Gastrocnemius medialis (tissue), 4 donors: ENCODE measurements at regions not wholly inside any gene's neighbourhood (a gene's known extent, or its start where the extent isn't known, plus 50 kb on each side); places are given as distances from the start of the nearest gene placed in this dataset.

Source experiments
- ATAC-seq, 2 donors: fragments of 150-250 bp; one replicate each; pipeline ENCODE4 v1.9.1; 2016
- DNase-seq, 2 donors: peaks; one replicate each; pipeline ENCODE4 v3.0.0-alpha.2; 2019
- H3K27ac ChIP-seq, 4 donors: fragments of 200-600 bp; sonication (generic); 1 replicate in 1 of 4; 2 replicates in 3 of 4; pipeline ENCODE4 v1.5.1; 2016 to 2018; ENCODE audit warnings: mild to moderate bottlenecking in 2 of 4, moderate library complexity in 1 of 4
- H3K27me3 ChIP-seq, 3 donors: fragments of 200-600 bp; sonication (generic) in 2 of 3; 1 replicate in 1 of 3; 2 replicates in 2 of 3; pipeline versions ENCODE4 v1.5.1 to v1.6.0; 2016 to 2019; ENCODE audit warnings: mild to moderate bottlenecking in 1 of 3, moderate library complexity in 1 of 3
- H3K36me3 ChIP-seq, 2 donors: fragments of 200-600 bp; sonication (generic) in 1 of 2; one replicate each; pipeline ENCODE4 v1.5.1; 2017 to 2018
- H3K4me1 ChIP-seq, 2 donors: fragments of 200-600 bp; sonication (generic) in 1 of 2; one replicate each; pipeline ENCODE4 v1.5.1; 2016 to 2017; ENCODE audit warnings: mild to moderate bottlenecking in 2 of 2
- H3K4me3 ChIP-seq, 4 donors: fragments of 200-600 bp; sonication (generic) in 3 of 4; 1 replicate in 1 of 4; 2 replicates in 3 of 4; pipeline ENCODE4 v1.5.1; 2016 to 2019; ENCODE audit warnings: mild to moderate bottlenecking in 2 of 4
- H3K9me3 ChIP-seq, 3 donors: fragments of 200-600 bp; sonication (generic) in 2 of 3; 1 replicate in 1 of 3; 2 replicates in 2 of 3; pipeline ENCODE4 v1.5.1; 2016 to 2019
- CTCF ChIP-seq, 5 experiments: fragments of 450-650 bp in 3 of 5; fragments of 200-600 bp in 2 of 5; sonication (generic) in 2 of 5; IDR thresholded peaks in 4 of 5; conservative IDR thresholded peaks in 1 of 5; 1 replicate in 4 of 5; 2 replicates in 1 of 5; pipeline ENCODE4 v1.5.1; 2016 to 2019; ENCODE audit warnings: antibody characterized with exemption in 5 of 5, mild to moderate bottlenecking in 3 of 5, moderate library complexity in 3 of 5
- POLR2A ChIP-seq, 2 donors: fragments of 450-650 bp; IDR thresholded peaks; one replicate each; pipeline ENCODE4 v1.6.1; 2017; ENCODE audit warnings: antibody characterized with exemption in 2 of 2, mild to moderate bottlenecking in 2 of 2, moderate library complexity in 2 of 2
- in situ Hi-C, 4 donors: fragments of 200-750 bp; cut with MboI; loops; one replicate each; pipeline versions ENCODE4 v1.15.0 to v1.8.0; 2017; ENCODE audit warnings: low sequenced_read_pairs in 4 of 4
- intact Hi-C: fragments of 100-400 bp; cut with DNase I; formaldehyde crosslinking; loops from one replicate; pipeline ENCODE4 v1.15.1; 2023; ENCODE audit warnings: low total_unique reads

GRCh38 chr2:9112079-9112721, 94.4 kb upstream of the ASAP2 start:
- DNase-seq (no peak), ATAC-seq (no peak)
- in situ Hi-C loops (no loop called here), intact Hi-C loops (no loop called here)
- TF ChIP-seq POLR2A (IDR thresholded peaks at IDR 0.05): no peak
- TF ChIP-seq CTCF (IDR thresholded peaks at IDR 0.05 in 4 of 5, conservative IDR thresholded peaks at IDR 0.05 in 1 of 5): no peak
- H3K36me3 ChIP-seq: no peaks in the 10 kb centered on the region
- no peak overlapping the region for H3K27ac ChIP-seq
- no peaks in the 10 kb centered on the region for H3K4me1 ChIP-seq
- no peaks in the 10 kb centered on the region for H3K27me3 ChIP-seq
- no peaks in the 10 kb centered on the region for H3K9me3 ChIP-seq
- no peak overlapping the region for H3K4me3 ChIP-seq

- no peaks in the 10 kb centered on the region for H3K9me3 ChIP-seq
- in situ Hi-C loops (no loop called here), intact Hi-C loops (no loop called here)
- TF ChIP-seq POLR2A (IDR thresholded peaks at IDR 0.05) (no peak), CTCF (IDR thresholded peaks at IDR 0.05 in 4 of 5, conservative IDR thresholded peaks at IDR 0.05 in 1 of 5) (peak in 1 of 5 experiments; percentile 14)
- no peaks in the 10 kb centered on the region for H3K36me3 ChIP-seq
- ATAC-seq (no peak), DNase-seq (no peak)
- H3K4me3 ChIP-seq: no peak overlapping the region
- H3K27me3 ChIP-seq: no peaks in the 10 kb centered on the region
- no peaks in the 10 kb centered on the region for H3K4me1 ChIP-seq
- H3K27ac ChIP-seq: no peak overlapping the region
These were observed 95.6 kb upstream of the ASAP2 start for GRCh38 chr2:9110893-9111569.

GRCh38 chr2:9110346-9110884, 96.2 kb upstream of the ASAP2 start:
- H3K27ac ChIP-seq: no peak overlapping the region
- DNase-seq: no peak
- H3K4me3 ChIP-seq: no peak overlapping the region
- ATAC-seq: no peak
- TF ChIP-seq CTCF (IDR thresholded peaks at IDR 0.05 in 4 of 5, conservative IDR thresholded peaks at IDR 0.05 in 1 of 5) (no peak), POLR2A (IDR thresholded peaks at IDR 0.05) (no peak)
- no peaks in the 10 kb centered on the region for H3K36me3 ChIP-seq
- H3K9me3 ChIP-seq: no peaks in the 10 kb centered on the region
- H3K4me1 ChIP-seq: no peaks in the 10 kb centered on the region
- no peaks in the 10 kb centered on the region for H3K27me3 ChIP-seq
- in situ Hi-C loops (no loop called here), intact Hi-C loops (no loop called here)

- intact Hi-C loops: no loop called here
These were observed 96.7 kb upstream of the ASAP2 start for GRCh38 chr2:9109871-9110270.

More at GRCh38 chr2:9109871-9110270, 96.7 kb upstream of the ASAP2 start:
- no peak for TF ChIP-seq CTCF (IDR thresholded peaks at IDR 0.05 in 4 of 5, conservative IDR thresholded peaks at IDR 0.05 in 1 of 5)
- TF ChIP-seq POLR2A (IDR thresholded peaks at IDR 0.05): no peak
- in situ Hi-C loops: no loop called here
- ATAC-seq (no peak), DNase-seq (no peak)
- Histone ChIP-seq H3K4me3 (no peak overlapping the region), H3K4me1 (no peaks in the 10 kb centered on the region), H3K9me3 (no peaks in the 10 kb centered on the region), H3K27ac (no peak overlapping the region), H3K36me3 (no peaks in the 10 kb centered on the region), H3K27me3 (no peaks in the 10 kb centered on the region)
